K562 (cell line): ENCODE measurements at regions not wholly inside any gene's neighbourhood (a gene's known extent, or its start where the extent isn't known, plus 50 kb on each side); places are given as distances from the start of the nearest gene placed in this dataset.

Experiments used
- ARID4B ChIP-seq: sonication (generic); formaldehyde crosslinking; IDR thresholded peaks from 2 replicates; pipeline ENCODE4 v1.8.0; 2022; ENCODE audit warnings: mild to moderate bottlenecking, missing genetic modification reagents
- BMI1 ChIP-seq: fragments of 150-350 bp; IDR thresholded peaks from 2 replicates; pipeline ENCODE4 v1.6.1; 2014; ENCODE audit warnings: low read length
- FOXJ3 ChIP-seq: sonication (generic); formaldehyde crosslinking; IDR thresholded peaks from 2 replicates; pipeline ENCODE4 v1.4.0; 2020; ENCODE audit warnings: mild to moderate bottlenecking, missing genetic modification reagents
- HDAC8 ChIP-seq: fragments of 450-650 bp; IDR thresholded peaks from 2 replicates; pipeline ENCODE4 v1.6.1; 2016; ENCODE audit warnings: mild to moderate bottlenecking, missing genetic modification characterization, moderate library complexity, missing compliant biosample characterization
- NELFE ChIP-seq: IDR thresholded peaks from 2 replicates; pipeline ENCODE4 v1.6.1; 2011; ENCODE audit warnings: mild to moderate bottlenecking; ENCODE audit not compliant: insufficient read depth, insufficient read length
- SP1 ChIP-seq: sonication (generic); formaldehyde crosslinking; IDR thresholded peaks from 2 replicates; pipeline ENCODE4 v1.8.1; 2022; ENCODE audit warnings: mild to moderate bottlenecking, missing genetic modification reagents
- TCF7L2 ChIP-seq: fragments of 150-350 bp; IDR thresholded peaks from 2 replicates; pipeline ENCODE4 v1.6.1; 2016; ENCODE audit warnings: low read depth, mild to moderate bottlenecking, low read length, moderate library complexity
- ZSCAN32 ChIP-seq: fragments of 450-650 bp; formaldehyde crosslinking; IDR thresholded peaks from 2 replicates; pipeline ENCODE4 v1.4.0; 2020; ENCODE audit warnings: mild to moderate bottlenecking, moderate library complexity

- TF ChIP-seq SP1 (CRISPR knock-in tag) (no peak), TCF7L2 (no peak), FOXJ3 (CRISPR knock-in tag) (no peak), ZSCAN32 (CRISPR knock-in tag) (no peak), HDAC8 (tag) (no peak), NELFE (no peak), BMI1 (no peak), ARID4B (CRISPR knock-in tag) (no peak)
Observed at GRCh38 chr5:29794141-29794787, 1399.2 kb upstream of the CDH6 start (continued).
